HCT116 (cell line): ENCODE measurements at regions not wholly inside any gene's neighbourhood (a gene's known extent, or its start where the extent isn't known, plus 50 kb on each side); places are given as distances from the start of the nearest gene placed in this dataset.

Experiments
- ATAC-seq: fragments of 200-7000 bp; cut with Tn5 transposase; 2 replicates; pipeline ENCODE4 v1.9.1; 2020; ENCODE audit warnings: mild to moderate bottlenecking, moderate library complexity
- BruUV-seq: library from RNA; stranded (reverse); fragments of 400-500 nt; replicated peaks from 2 replicates; lab custom pipeline; 2021; lab: Mats Ljungman, UMichigan
- CTCF ChIA-PET: fragments of 300-600 bp; sonication (Branson Sonifier 250); formaldehyde crosslinking; loops from one replicate; lab custom pipeline; 2021; ENCODE audit warnings: antibody characterized with exemption; lab: Charles Lee
- POLR2A ChIA-PET: fragments of 300-600, 350-600 bp; sonication (Branson Sonifier 250); formaldehyde crosslinking; loops from one replicate; lab custom pipeline; 2021; ENCODE audit warnings: antibody characterized with exemption; lab: Charles Lee
- RAD21 ChIA-PET, 2 experiments: fragments of 300-600 bp; sonication (Branson Sonifier 250); formaldehyde crosslinking; loops; one replicate each; lab custom pipeline; 2023; ENCODE audit warnings: low total read pairs in 2 of 2; ENCODE audit not compliant: uncharacterized antibody in 2 of 2, unreplicated experiment in 2 of 2, low non-redundant PET in 1 of 2; lab: Charles Lee
- DNase-seq: peaks from one replicate; pipeline ENCODE4 v3.0.0-alpha.2; 2010; ENCODE audit warnings: low read depth, low spot score
- H2AFZ ChIP-seq: fragments of 200-600 bp; shearing (Covaris generic), sonication (generic); 2 replicates; pipeline ENCODE4 v1.6.1; 2017; ENCODE audit warnings: low read depth, mixed run types, mixed read lengths, antibody characterized with exemption, low read length; ENCODE audit not compliant: poor library complexity, severe bottlenecking
- H3K27ac ChIP-seq: 2 replicates; pipeline ENCODE4 v1.5.1; 2012; ENCODE audit warnings: low read depth, low read length
- H3K27me3 ChIP-seq: fragments of 200-600 bp; sonication (generic); 2 replicates; pipeline ENCODE4 v1.6.1; 2016; ENCODE audit warnings: mixed run types, low read length, mixed read lengths; ENCODE audit not compliant: insufficient read depth
- H3K36me3 ChIP-seq, 2 experiments: fragments of 200-500 bp in 1 of 2; fragments of 200-600 bp in 1 of 2; sonication (Bioruptor generic) in 1 of 2; sonication (generic) in 1 of 2; 2 replicates each; pipeline versions ENCODE4 v1.5.1 to v1.6.1; 2014 to 2016; ENCODE audit warnings: low read length in 2 of 2, inconsistent platforms in 1 of 2, mixed read lengths in 1 of 2, mixed run types in 1 of 2; ENCODE audit not compliant: insufficient read depth in 2 of 2, control insufficient read depth in 1 of 2
- H3K4me1 ChIP-seq, 2 experiments: fragments of 200-600 bp in 1 of 2; sonication (generic) in 1 of 2; 2 replicates each; pipeline versions ENCODE4 v1.5.1 to v1.6.1; 2012 to 2017; ENCODE audit warnings: low read length in 2 of 2, inconsistent platforms in 1 of 2, mild to moderate bottlenecking in 1 of 2, mixed read lengths in 1 of 2, mixed run types in 1 of 2, moderate library complexity in 1 of 2; ENCODE audit not compliant: insufficient read depth in 2 of 2, control insufficient read depth in 1 of 2
- H3K4me2 ChIP-seq: fragments of 200-600 bp; sonication (generic); 2 replicates; pipeline ENCODE4 v1.6.1; 2017; ENCODE audit warnings: mixed run types, low read length, mixed read lengths
- H3K4me3 ChIP-seq, 2 experiments: fragments of 200-600 bp in 1 of 2; sonication (generic) in 1 of 2; replicated peaks in 1 of 2; 2 replicates each; pipeline ENCODE4 v1.5.1; 2011 to 2016; ENCODE audit warnings: low read length in 2 of 2, control low read depth in 1 of 2, low read depth in 1 of 2, mild to moderate bottlenecking in 1 of 2, mixed read lengths in 1 of 2, mixed run types in 1 of 2
- H3K79me2 ChIP-seq: fragments of 200-600 bp; sonication (generic); 2 replicates; pipeline ENCODE4 v1.6.1; 2017; ENCODE audit warnings: mild to moderate bottlenecking, mixed run types, low read length, moderate library complexity, mixed read lengths; ENCODE audit not compliant: insufficient read depth
- H3K9ac ChIP-seq: fragments of 200-600 bp; sonication (generic); 2 replicates; pipeline ENCODE4 v1.6.1; 2016; ENCODE audit warnings: low read length, mixed read lengths
- H3K9me2 ChIP-seq: fragments of 200-600 bp; sonication (generic), shearing (Covaris generic); 2 replicates; pipeline ENCODE4 v1.6.1; 2017; ENCODE audit warnings: mixed run types, mild to moderate bottlenecking, moderate library complexity; ENCODE audit not compliant: insufficient read depth
- H3K9me3 ChIP-seq, 2 experiments: fragments of 200-500 bp in 1 of 2; fragments of 200-600 bp in 1 of 2; sonication (Bioruptor generic) in 1 of 2; sonication (generic) in 1 of 2; 2 replicates each; pipeline ENCODE4 v1.6.1; 2014 to 2017; ENCODE audit warnings: low read length in 2 of 2, mixed read lengths in 2 of 2, inconsistent platforms in 1 of 2, low read depth in 1 of 2, mild to moderate bottlenecking in 1 of 2, mixed run types in 1 of 2, moderate library complexity in 1 of 2; ENCODE audit not compliant: control insufficient read depth in 1 of 2, insufficient read depth in 1 of 2
- H4K20me1 ChIP-seq: fragments of 200-600 bp; sonication (generic), shearing (Covaris generic); 2 replicates; pipeline ENCODE4 v1.6.1; 2017; ENCODE audit warnings: mixed run types, mild to moderate bottlenecking, moderate library complexity; ENCODE audit not compliant: insufficient read depth
- CBX3 ChIP-seq: IDR thresholded peaks from 2 replicates; pipeline ENCODE4 v1.6.1; 2012; ENCODE audit warnings: low read depth
- EGR1 ChIP-seq: IDR thresholded peaks from 2 replicates; pipeline ENCODE4 v1.6.1; 2012; ENCODE audit warnings: low read depth
- ELF1 ChIP-seq: IDR thresholded peaks from 2 replicates; pipeline ENCODE4 v1.6.1; 2012; ENCODE audit warnings: low read depth, borderline replicate concordance
- EZH2 ChIP-seq: fragments of 200-600 bp; sonication (generic); IDR thresholded peaks from 2 replicates; pipeline ENCODE4 v1.6.1; 2017; ENCODE audit warnings: antibody characterized with exemption, mixed run types
- EZH2phosphoT487 ChIP-seq: fragments of 200-600 bp; IDR thresholded peaks from 2 replicates; pipeline ENCODE4 v1.6.1; 2018; ENCODE audit warnings: antibody characterized with exemption, borderline replicate concordance
- FOSL1 ChIP-seq: IDR thresholded peaks from 2 replicates; pipeline ENCODE4 v1.6.1; 2012; ENCODE audit warnings: low read depth
- JUND ChIP-seq: IDR thresholded peaks from 2 replicates; pipeline ENCODE4 v1.6.1; 2012
- POLR2A ChIP-seq: IDR thresholded peaks from 2 replicates; pipeline ENCODE4 v1.7.0; 2011; ENCODE audit warnings: borderline replicate concordance; ENCODE audit not compliant: insufficient read depth, insufficient read length; ENCODE audit errors: extremely low read depth
- RAD21 ChIP-seq: IDR thresholded peaks from 2 replicates; pipeline ENCODE4 v1.6.1; 2012; ENCODE audit warnings: low read depth, mild to moderate bottlenecking
- SIN3A ChIP-seq: IDR thresholded peaks from 2 replicates; pipeline ENCODE4 v1.6.1; 2012; ENCODE audit warnings: low read depth
- SP1 ChIP-seq: IDR thresholded peaks from 2 replicates; pipeline ENCODE4 v1.6.1; 2012; ENCODE audit warnings: low read depth
- SRF ChIP-seq: IDR thresholded peaks from 2 replicates; pipeline ENCODE4 v1.6.1; 2012; ENCODE audit warnings: low read depth
- TCF7L2 ChIP-seq: IDR thresholded peaks from 2 replicates; pipeline ENCODE4 v1.7.0; 2011; ENCODE audit warnings: borderline replicate concordance, inconsistent platforms; ENCODE audit not compliant: insufficient read depth, insufficient read length; ENCODE audit errors: extremely low read depth
- YY1 ChIP-seq: IDR thresholded peaks from 2 replicates; pipeline ENCODE4 v1.6.1; 2011; ENCODE audit warnings: low read length, low read depth, moderate library complexity, mild to moderate bottlenecking; ENCODE audit not compliant: insufficient replicate concordance; ENCODE audit errors: extremely low read depth
- ZNF274 ChIP-seq: fragments of 200-500 bp; sonication (Bioruptor generic); IDR thresholded peaks from 2 replicates; pipeline ENCODE4 v1.6.1; 2014; ENCODE audit warnings: mild to moderate bottlenecking, low read depth, low read length, inconsistent platforms
- intact Hi-C: fragments of 100-400 bp; cut with micrococcal nuclease; formaldehyde crosslinking; loops from 2 replicates; pipeline ENCODE4 v1.10.0; 2022
- TF ChIP-seq, protein P1 (sequence below): IDR thresholded peaks from 2 replicates; pipeline ENCODE4 v1.6.1; 2012
- TF ChIP-seq, protein P2 (sequence below): IDR thresholded peaks from 2 replicates; pipeline ENCODE4 v1.6.1; 2012; ENCODE audit warnings: low read depth

DNA sequence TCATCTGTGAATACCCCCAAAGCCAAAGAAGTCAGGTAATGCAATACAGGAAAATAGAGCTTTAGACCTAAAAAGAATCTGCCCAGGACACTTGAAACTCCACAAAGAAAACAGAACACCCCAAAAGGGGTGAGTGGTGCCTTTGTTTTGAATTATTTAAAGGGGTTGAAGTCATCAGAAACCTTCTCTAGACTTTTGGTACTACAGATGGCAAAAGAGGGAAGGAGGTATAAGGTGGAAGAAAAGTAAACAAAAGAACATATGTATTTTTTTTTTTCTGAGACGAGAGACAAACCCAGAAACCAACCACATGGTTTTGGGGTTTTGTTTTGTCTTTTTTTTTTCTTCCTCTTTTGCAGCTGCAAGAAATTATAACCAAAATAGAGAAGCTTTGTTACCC lies 1477.8 kb downstream of the C4orf33 start:
- Histone ChIP-seq H3K36me3 (no peaks in the 10 kb centered on the region), H3K4me2 (no peak overlapping the region), H3K9me2 (0 out of 2 replicates have a peak, but pooled peaks cover 3% of the 10 kb centered on the region), H3K4me1 (no peaks in the 10 kb centered on the region), H3K27me3 (no peaks in the 10 kb centered on the region), H3K27ac (no peak overlapping the region), H2AFZ (no peak overlapping the region), H3K4me3 (no peak overlapping the region), H4K20me1 (no peaks in the 10 kb centered on the region)
- DNase-seq: no peak
- ATAC-seq: no peak
- ChIA-PET CTCF (interaction anchor here (0.9 kb wide), 1 partner anchor 11 kb away, joined by 3 read pairs; no protein-coding TSS in a partner anchor), RAD21 (no interaction called here)
- no peak for TF ChIP-seq SP1
- no peak for TF ChIP-seq RAD21
- no peak for TF ChIP-seq SRF
- TF ChIP-seq ELF1: no peak
- TF ChIP-seq, all 23 proteins: peak for 0
- Histone ChIP-seq H3K9me3 (no peaks in the 10 kb centered on the region), H3K9ac (no peak overlapping the region), H3K79me2 (no peaks in the 10 kb centered on the region)
- BruUV-seq: no TSS peak
- intact Hi-C loops: no loop called here
- POLR2A ChIA-PET: no interaction called here

DNA sequence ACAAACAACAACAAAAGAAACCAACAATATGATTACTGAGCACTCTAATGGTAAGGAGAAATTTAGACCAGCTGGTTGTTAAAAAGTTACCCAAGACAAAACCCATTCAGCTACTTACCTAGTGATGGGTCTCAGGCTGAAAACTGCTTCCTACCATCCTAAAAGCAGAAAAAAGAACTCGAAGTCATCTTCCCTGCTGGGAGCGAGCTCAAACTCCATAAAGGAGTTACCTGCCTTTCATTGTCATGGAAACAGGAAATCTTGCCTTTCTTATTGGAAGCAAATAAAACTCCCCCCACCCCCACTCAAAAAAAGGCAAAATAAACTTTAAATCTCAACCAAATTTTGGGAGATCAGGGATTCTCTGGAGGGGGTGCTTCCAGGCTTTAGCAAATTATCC lies 1478.3 kb downstream of the C4orf33 start:
- ChIA-PET CTCF (interaction anchor here (0.9 kb wide), 1 partner anchor 11 kb away, joined by 3 read pairs; no protein-coding TSS in a partner anchor), POLR2A (no interaction called here), RAD21 (no interaction called here)
- Histone ChIP-seq H3K4me2 (no peak overlapping the region), H3K27me3 (no peaks in the 10 kb centered on the region), H3K36me3 (no peaks in the 10 kb centered on the region), H3K27ac (no peak overlapping the region), H3K9ac (no peak overlapping the region), H3K4me3 (no peak overlapping the region), H3K9me2 (0 out of 2 replicates have a peak, but pooled peaks cover 3% of the 10 kb centered on the region), H3K79me2 (no peaks in the 10 kb centered on the region), H3K9me3 (no peaks in the 10 kb centered on the region), H3K4me1 (no peaks in the 10 kb centered on the region), H4K20me1 (no peaks in the 10 kb centered on the region), H2AFZ (no peak overlapping the region)
- ATAC-seq (no peak), DNase-seq (no peak)
- intact Hi-C loops: no loop called here
- no TSS peak for BruUV-seq
- no peak for TF ChIP-seq TCF7L2
- no peak for TF ChIP-seq EZH2
- TF ChIP-seq EZH2phosphoT487: no peak
- TF ChIP-seq, protein P1, sequence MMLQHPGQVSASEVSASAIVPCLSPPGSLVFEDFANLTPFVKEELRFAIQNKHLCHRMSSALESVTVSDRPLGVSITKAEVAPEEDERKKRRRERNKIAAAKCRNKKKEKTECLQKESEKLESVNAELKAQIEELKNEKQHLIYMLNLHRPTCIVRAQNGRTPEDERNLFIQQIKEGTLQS: no peak
- TF ChIP-seq YY1: no peak
- TF ChIP-seq CBX3: no peak
- no peak for TF ChIP-seq POLR2A
- no peak for TF ChIP-seq ZNF274
- TF ChIP-seq, protein P2, sequence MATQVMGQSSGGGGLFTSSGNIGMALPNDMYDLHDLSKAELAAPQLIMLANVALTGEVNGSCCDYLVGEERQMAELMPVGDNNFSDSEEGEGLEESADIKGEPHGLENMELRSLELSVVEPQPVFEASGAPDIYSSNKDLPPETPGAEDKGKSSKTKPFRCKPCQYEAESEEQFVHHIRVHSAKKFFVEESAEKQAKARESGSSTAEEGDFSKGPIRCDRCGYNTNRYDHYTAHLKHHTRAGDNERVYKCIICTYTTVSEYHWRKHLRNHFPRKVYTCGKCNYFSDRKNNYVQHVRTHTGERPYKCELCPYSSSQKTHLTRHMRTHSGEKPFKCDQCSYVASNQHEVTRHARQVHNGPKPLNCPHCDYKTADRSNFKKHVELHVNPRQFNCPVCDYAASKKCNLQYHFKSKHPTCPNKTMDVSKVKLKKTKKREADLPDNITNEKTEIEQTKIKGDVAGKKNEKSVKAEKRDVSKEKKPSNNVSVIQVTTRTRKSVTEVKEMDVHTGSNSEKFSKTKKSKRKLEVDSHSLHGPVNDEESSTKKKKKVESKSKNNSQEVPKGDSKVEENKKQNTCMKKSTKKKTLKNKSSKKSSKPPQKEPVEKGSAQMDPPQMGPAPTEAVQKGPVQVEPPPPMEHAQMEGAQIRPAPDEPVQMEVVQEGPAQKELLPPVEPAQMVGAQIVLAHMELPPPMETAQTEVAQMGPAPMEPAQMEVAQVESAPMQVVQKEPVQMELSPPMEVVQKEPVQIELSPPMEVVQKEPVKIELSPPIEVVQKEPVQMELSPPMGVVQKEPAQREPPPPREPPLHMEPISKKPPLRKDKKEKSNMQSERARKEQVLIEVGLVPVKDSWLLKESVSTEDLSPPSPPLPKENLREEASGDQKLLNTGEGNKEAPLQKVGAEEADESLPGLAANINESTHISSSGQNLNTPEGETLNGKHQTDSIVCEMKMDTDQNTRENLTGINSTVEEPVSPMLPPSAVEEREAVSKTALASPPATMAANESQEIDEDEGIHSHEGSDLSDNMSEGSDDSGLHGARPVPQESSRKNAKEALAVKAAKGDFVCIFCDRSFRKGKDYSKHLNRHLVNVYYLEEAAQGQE: no peak
- no peak for TF ChIP-seq FOSL1
- TF ChIP-seq JUND: no peak
- TF ChIP-seq ELF1: no peak
- TF ChIP-seq EGR1: no peak
- no peak for TF ChIP-seq SRF
- no peak for TF ChIP-seq SIN3A
